ENCODE measurements at regions not wholly inside any gene's neighbourhood (a gene's known extent, or its start where the extent isn't known, plus 50 kb on each side); places are given as distances from the start of the nearest gene placed in this dataset.
"Not testable (repeated sequence)": the region's sequence is repeated elsewhere in the genome, so short reads cannot be mapped to it uniquely, and the experiment has no call there.

- Mint-ChIP-seq H3K9me3 (peaks cover 0 to 11% (median 0%) of the 10 kb centered on the region in 11 donors), H3K4me1 (no peaks in the 10 kb centered on the region), H3K27me3 (peaks cover 0 to 9% (median 4%) of the 10 kb centered on the region in 5 donors), H3K36me3 (no peaks in the 10 kb centered on the region), H3K27ac (no peak overlapping the region), H3K4me3 (no peak overlapping the region)
- ChIA-PET CTCF (no interaction called here), POLR2A (no interaction called here)
- DNase-seq (no peak), ATAC-seq (no peak)
- no peaks in the 10 kb centered on the region for H3K9me3 ChIP-seq (ENCODE audit: control insufficient read depth in 2 of 3, low read length in 3 of 3)
- H3K36me3 ChIP-seq (ENCODE audit: control insufficient read depth in 2 of 3, insufficient read depth in 3 of 3, low read length in 3 of 3) = no peaks in the 10 kb centered on the region
- H3K4me1 ChIP-seq (ENCODE audit: control insufficient read depth in 2 of 2, insufficient read depth in 2 of 2, low read length in 2 of 2) = no peaks in the 10 kb centered on the region
- no peak overlapping the region for H3K27ac ChIP-seq (ENCODE audit: low read depth, low read length)
- intact Hi-C loops (cut with micrococcal nuclease) = no loop called here
- H3K4me3 ChIP-seq (ENCODE audit: low read length) = no peak overlapping the region
- no peaks in the 10 kb centered on the region for H3K27me3 ChIP-seq (ENCODE audit: control insufficient read depth in 2 of 2, insufficient read depth in 2 of 2, low read length in 2 of 2)
Measured at GRCh38 chr14:38941488-38941887, 161.5 kb downstream of the SEC23A start.

GRCh38 chr14:38932653-38933000, 170.4 kb downstream of the SEC23A start:
- H3K4me3 ChIP-seq (ENCODE audit: low read length); H3K4me3 Mint-ChIP-seq; DNase-seq; H3K4me1 Mint-ChIP-seq; intact Hi-C loops (cut with micrococcal nuclease); ATAC-seq; H3K4me1 ChIP-seq (ENCODE audit: control insufficient read depth in 2 of 2, insufficient read depth in 2 of 2, low read length in 2 of 2); H3K36me3 ChIP-seq (ENCODE audit: control insufficient read depth in 2 of 3, insufficient read depth in 3 of 3, low read length in 3 of 3); H3K27me3 ChIP-seq (ENCODE audit: control insufficient read depth in 2 of 2, insufficient read depth in 2 of 2, low read length in 2 of 2); H3K27ac ChIP-seq (ENCODE audit: low read depth, low read length); POLR2A ChIA-PET; H3K27ac Mint-ChIP-seq; H3K36me3 Mint-ChIP-seq; CTCF ChIA-PET; H3K9me3 ChIP-seq (ENCODE audit: control insufficient read depth in 2 of 3, low read length in 3 of 3): not testable (repeated sequence)
- Mint-ChIP-seq H3K27me3 (peaks cover 2 to 31% (median 8%) of the 10 kb centered on the region in 5 donors), H3K9me3 (peaks cover 0 to 17% (median 3%) of the 10 kb centered on the region in 11 donors)

- no peak for ATAC-seq
- intact Hi-C loops (cut with micrococcal nuclease) = no loop called here
- peaks cover 0 to 12% (median 3%) of the 10 kb centered on the region in 11 donors for H3K9me3 Mint-ChIP-seq
- H3K27me3 Mint-ChIP-seq = peaks cover 2 to 31% (median 8%) of the 10 kb centered on the region in 5 donors
- ChIA-PET CTCF (no interaction called here), POLR2A (no interaction called here)
- Histone ChIP-seq H3K27me3 (ENCODE audit: control insufficient read depth in 2 of 2, insufficient read depth in 2 of 2, low read length in 2 of 2) (no peaks in the 10 kb centered on the region), H3K4me3 (ENCODE audit: low read length) (no peak overlapping the region), H3K36me3 (ENCODE audit: control insufficient read depth in 2 of 3, insufficient read depth in 3 of 3, low read length in 3 of 3) (no peaks in the 10 kb centered on the region), H3K9me3 (ENCODE audit: control insufficient read depth in 2 of 3, low read length in 3 of 3) (no peaks in the 10 kb centered on the region), H3K4me1 (ENCODE audit: control insufficient read depth in 2 of 2, insufficient read depth in 2 of 2, low read length in 2 of 2) (no peaks in the 10 kb centered on the region), H3K27ac (ENCODE audit: low read depth, low read length) (no peak overlapping the region)
- no peaks in the 10 kb centered on the region for H3K36me3 Mint-ChIP-seq
- no peak for DNase-seq
- H3K4me3 Mint-ChIP-seq = no peak overlapping the region
- H3K4me1 Mint-ChIP-seq = no peaks in the 10 kb centered on the region
- H3K27ac Mint-ChIP-seq = no peak overlapping the region
Measured at GRCh38 chr14:38931969-38932652, 170.9 kb downstream of the SEC23A start.

- Mint-ChIP-seq H3K36me3 (no peaks in the 10 kb centered on the region), H3K4me1 (no peaks in the 10 kb centered on the region), H3K27ac (no peak overlapping the region), H3K4me3 (no peak overlapping the region), H3K27me3 (peaks cover 2 to 31% (median 7%) of the 10 kb centered on the region in 5 donors), H3K9me3 (peaks cover 0 to 8% (median 3%) of the 10 kb centered on the region in 11 donors)
- DNase-seq (no peak), ATAC-seq (no peak)
- Histone ChIP-seq H3K9me3 (ENCODE audit: control insufficient read depth in 2 of 3, low read length in 3 of 3) (no peaks in the 10 kb centered on the region), H3K36me3 (ENCODE audit: control insufficient read depth in 2 of 3, insufficient read depth in 3 of 3, low read length in 3 of 3) (no peaks in the 10 kb centered on the region), H3K4me1 (ENCODE audit: control insufficient read depth in 2 of 2, insufficient read depth in 2 of 2, low read length in 2 of 2) (no peaks in the 10 kb centered on the region), H3K27me3 (ENCODE audit: control insufficient read depth in 2 of 2, insufficient read depth in 2 of 2, low read length in 2 of 2) (no peaks in the 10 kb centered on the region), H3K4me3 (ENCODE audit: low read length) (no peak overlapping the region), H3K27ac (ENCODE audit: low read depth, low read length) (no peak overlapping the region)
- POLR2A ChIA-PET = no interaction called here
- intact Hi-C loops (cut with micrococcal nuclease) = no loop called here
- CTCF ChIA-PET = no interaction called here
Measured at GRCh38 chr14:38930898-38931297, 172.1 kb downstream of the SEC23A start.

GRCh38 chr14:38930022-38930421, 173.0 kb downstream of the SEC23A start:
- CTCF ChIA-PET = no interaction called here
- POLR2A ChIA-PET = no interaction called here
- H3K9me3 ChIP-seq (ENCODE audit: control insufficient read depth in 2 of 3, low read length in 3 of 3) = no peaks in the 10 kb centered on the region
- H3K27ac Mint-ChIP-seq = no peak overlapping the region
- peaks cover 0 to 6% (median 0%) of the 10 kb centered on the region in 11 donors for H3K9me3 Mint-ChIP-seq
- no peak overlapping the region for H3K27ac ChIP-seq (ENCODE audit: low read depth, low read length)
- DNase-seq (no peak), ATAC-seq (no peak)
- H3K36me3 ChIP-seq (ENCODE audit: control insufficient read depth in 2 of 3, insufficient read depth in 3 of 3, low read length in 3 of 3) = no peaks in the 10 kb centered on the region
- no peaks in the 10 kb centered on the region for H3K36me3 Mint-ChIP-seq
- no peaks in the 10 kb centered on the region for H3K4me1 Mint-ChIP-seq
- intact Hi-C loops (cut with micrococcal nuclease) = no loop called here
- H3K4me1 ChIP-seq (ENCODE audit: control insufficient read depth in 2 of 2, insufficient read depth in 2 of 2, low read length in 2 of 2) = no peaks in the 10 kb centered on the region
- no peaks in the 10 kb centered on the region for H3K27me3 ChIP-seq (ENCODE audit: control insufficient read depth in 2 of 2, insufficient read depth in 2 of 2, low read length in 2 of 2)
- no peak overlapping the region for H3K4me3 Mint-ChIP-seq
- no peak overlapping the region for H3K4me3 ChIP-seq (ENCODE audit: low read length)
- H3K27me3 Mint-ChIP-seq = peaks cover 2 to 28% (median 7%) of the 10 kb centered on the region in 5 donors

GRCh38 chr14:38929416-38929815, 173.6 kb downstream of the SEC23A start:
- Histone ChIP-seq H3K4me1 (ENCODE audit: control insufficient read depth in 2 of 2, insufficient read depth in 2 of 2, low read length in 2 of 2) (no peaks in the 10 kb centered on the region), H3K27ac (ENCODE audit: low read depth, low read length) (no peak overlapping the region), H3K36me3 (ENCODE audit: control insufficient read depth in 2 of 3, insufficient read depth in 3 of 3, low read length in 3 of 3) (no peaks in the 10 kb centered on the region), H3K4me3 (ENCODE audit: low read length) (no peak overlapping the region), H3K9me3 (ENCODE audit: control insufficient read depth in 2 of 3, low read length in 3 of 3) (no peaks in the 10 kb centered on the region), H3K27me3 (ENCODE audit: control insufficient read depth in 2 of 2, insufficient read depth in 2 of 2, low read length in 2 of 2) (no peaks in the 10 kb centered on the region)
- ATAC-seq = no peak
- intact Hi-C loops (cut with micrococcal nuclease) = no loop called here
- DNase-seq = no peak
- H3K4me1 Mint-ChIP-seq = no peaks in the 10 kb centered on the region
- no peaks in the 10 kb centered on the region for H3K36me3 Mint-ChIP-seq
- no peak overlapping the region for H3K4me3 Mint-ChIP-seq
- ChIA-PET POLR2A (no interaction called here), CTCF (no interaction called here)
- no peak overlapping the region for H3K27ac Mint-ChIP-seq
- H3K9me3 Mint-ChIP-seq = peaks cover 0 to 7% (median 0%) of the 10 kb centered on the region in 11 donors
- peaks cover 2 to 22% (median 7%) of the 10 kb centered on the region in 5 donors for H3K27me3 Mint-ChIP-seq

GRCh38 chr14:38921893-38922292, 181.1 kb downstream of the SEC23A start:
- peaks cover 0 to 20% (median 8%) of the 10 kb centered on the region in 11 donors for H3K9me3 Mint-ChIP-seq
- H3K36me3 ChIP-seq (ENCODE audit: control insufficient read depth in 2 of 3, insufficient read depth in 3 of 3, low read length in 3 of 3); intact Hi-C loops (cut with micrococcal nuclease); H3K27ac ChIP-seq (ENCODE audit: low read depth, low read length); ATAC-seq; H3K4me1 Mint-ChIP-seq; H3K9me3 ChIP-seq (ENCODE audit: control insufficient read depth in 2 of 3, low read length in 3 of 3); H3K4me3 ChIP-seq (ENCODE audit: low read length); POLR2A ChIA-PET; H3K27me3 ChIP-seq (ENCODE audit: control insufficient read depth in 2 of 2, insufficient read depth in 2 of 2, low read length in 2 of 2); H3K4me3 Mint-ChIP-seq; CTCF ChIA-PET; H3K36me3 Mint-ChIP-seq; H3K27ac Mint-ChIP-seq; DNase-seq; H3K4me1 ChIP-seq (ENCODE audit: control insufficient read depth in 2 of 2, insufficient read depth in 2 of 2, low read length in 2 of 2): not testable (repeated sequence)
- H3K27me3 Mint-ChIP-seq = peaks cover 0 to 16% (median 10%) of the 10 kb centered on the region in 5 donors
